ENCODE measurements at regions not wholly inside any gene's neighbourhood (a gene's known extent, or its start where the extent isn't known, plus 50 kb on each side); places are given as distances from the start of the nearest gene placed in this dataset.

DNA sequence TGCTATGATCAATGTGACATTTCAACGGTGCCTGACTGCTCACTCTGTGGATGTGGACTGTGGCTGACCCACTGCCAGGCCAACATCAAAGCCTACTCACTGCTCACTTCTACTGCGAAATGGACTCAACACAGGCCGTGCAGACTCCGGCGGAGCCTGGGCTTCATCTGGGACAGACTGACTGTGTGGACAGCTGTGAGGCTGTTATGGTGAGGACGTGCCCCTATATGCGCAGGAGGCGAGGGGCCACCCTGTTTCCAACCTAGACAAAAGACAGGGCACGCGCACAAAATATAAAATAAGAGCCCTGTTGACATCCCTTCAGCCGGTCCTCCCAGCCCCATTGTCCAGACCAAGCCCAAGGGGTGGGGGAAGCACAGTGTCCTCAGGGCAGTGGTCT is 514.4 kb upstream of the RAB6C start:
- TF ChIP-seq, protein P1, sequence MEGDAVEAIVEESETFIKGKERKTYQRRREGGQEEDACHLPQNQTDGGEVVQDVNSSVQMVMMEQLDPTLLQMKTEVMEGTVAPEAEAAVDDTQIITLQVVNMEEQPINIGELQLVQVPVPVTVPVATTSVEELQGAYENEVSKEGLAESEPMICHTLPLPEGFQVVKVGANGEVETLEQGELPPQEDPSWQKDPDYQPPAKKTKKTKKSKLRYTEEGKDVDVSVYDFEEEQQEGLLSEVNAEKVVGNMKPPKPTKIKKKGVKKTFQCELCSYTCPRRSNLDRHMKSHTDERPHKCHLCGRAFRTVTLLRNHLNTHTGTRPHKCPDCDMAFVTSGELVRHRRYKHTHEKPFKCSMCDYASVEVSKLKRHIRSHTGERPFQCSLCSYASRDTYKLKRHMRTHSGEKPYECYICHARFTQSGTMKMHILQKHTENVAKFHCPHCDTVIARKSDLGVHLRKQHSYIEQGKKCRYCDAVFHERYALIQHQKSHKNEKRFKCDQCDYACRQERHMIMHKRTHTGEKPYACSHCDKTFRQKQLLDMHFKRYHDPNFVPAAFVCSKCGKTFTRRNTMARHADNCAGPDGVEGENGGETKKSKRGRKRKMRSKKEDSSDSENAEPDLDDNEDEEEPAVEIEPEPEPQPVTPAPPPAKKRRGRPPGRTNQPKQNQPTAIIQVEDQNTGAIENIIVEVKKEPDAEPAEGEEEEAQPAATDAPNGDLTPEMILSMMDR (conservative IDR thresholded peaks at IDR 0.05; ENCODE audit: low read depth, low read length) = no peak
- TF ChIP-seq EZH2 (IDR thresholded peaks at IDR 0.05; ENCODE audit: low read length, unreplicated experiment) (no peak), EZH2phosphoT487 (IDR thresholded peaks at IDR 0.05; ENCODE audit: borderline replicate concordance, low read length) (no peak)
